Tibial nerve (tissue), 3 donors: ENCODE measurements at regions not wholly inside any gene's neighbourhood (a gene's known extent, or its start where the extent isn't known, plus 50 kb on each side); places are given as distances from the start of the nearest gene placed in this dataset.

Experiments
- POLR2A ChIP-seq, 2 donors: fragments of 450-650 bp; IDR thresholded peaks; one replicate each; pipeline ENCODE4 v1.6.1; 2017; ENCODE audit warnings: antibody characterized with exemption in 2 of 2, mild to moderate bottlenecking in 2 of 2, moderate library complexity in 2 of 2
- TF ChIP-seq, protein P1 (sequence below), 5 experiments: fragments of 200-600 bp in 3 of 5; fragments of 450-650 bp in 2 of 5; sonication (generic) in 3 of 5; IDR thresholded peaks; one replicate each; pipeline ENCODE4 v1.5.1; 2016 to 2019; ENCODE audit warnings: antibody characterized with exemption in 5 of 5, mild to moderate bottlenecking in 3 of 5, moderate library complexity in 2 of 5

GRCh38 chr17:21522755-21523336 lies 146.7 kb downstream of the KCNJ12 start:
- TF ChIP-seq, protein P1, sequence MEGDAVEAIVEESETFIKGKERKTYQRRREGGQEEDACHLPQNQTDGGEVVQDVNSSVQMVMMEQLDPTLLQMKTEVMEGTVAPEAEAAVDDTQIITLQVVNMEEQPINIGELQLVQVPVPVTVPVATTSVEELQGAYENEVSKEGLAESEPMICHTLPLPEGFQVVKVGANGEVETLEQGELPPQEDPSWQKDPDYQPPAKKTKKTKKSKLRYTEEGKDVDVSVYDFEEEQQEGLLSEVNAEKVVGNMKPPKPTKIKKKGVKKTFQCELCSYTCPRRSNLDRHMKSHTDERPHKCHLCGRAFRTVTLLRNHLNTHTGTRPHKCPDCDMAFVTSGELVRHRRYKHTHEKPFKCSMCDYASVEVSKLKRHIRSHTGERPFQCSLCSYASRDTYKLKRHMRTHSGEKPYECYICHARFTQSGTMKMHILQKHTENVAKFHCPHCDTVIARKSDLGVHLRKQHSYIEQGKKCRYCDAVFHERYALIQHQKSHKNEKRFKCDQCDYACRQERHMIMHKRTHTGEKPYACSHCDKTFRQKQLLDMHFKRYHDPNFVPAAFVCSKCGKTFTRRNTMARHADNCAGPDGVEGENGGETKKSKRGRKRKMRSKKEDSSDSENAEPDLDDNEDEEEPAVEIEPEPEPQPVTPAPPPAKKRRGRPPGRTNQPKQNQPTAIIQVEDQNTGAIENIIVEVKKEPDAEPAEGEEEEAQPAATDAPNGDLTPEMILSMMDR (IDR thresholded peaks at IDR 0.05), result no peak
- TF ChIP-seq POLR2A (IDR thresholded peaks at IDR 0.05), result no peak
